ENCODE measurements at regions not wholly inside any gene's neighbourhood (a gene's known extent, or its start where the extent isn't known, plus 50 kb on each side); places are given as distances from the start of the nearest gene placed in this dataset.

DNA sequence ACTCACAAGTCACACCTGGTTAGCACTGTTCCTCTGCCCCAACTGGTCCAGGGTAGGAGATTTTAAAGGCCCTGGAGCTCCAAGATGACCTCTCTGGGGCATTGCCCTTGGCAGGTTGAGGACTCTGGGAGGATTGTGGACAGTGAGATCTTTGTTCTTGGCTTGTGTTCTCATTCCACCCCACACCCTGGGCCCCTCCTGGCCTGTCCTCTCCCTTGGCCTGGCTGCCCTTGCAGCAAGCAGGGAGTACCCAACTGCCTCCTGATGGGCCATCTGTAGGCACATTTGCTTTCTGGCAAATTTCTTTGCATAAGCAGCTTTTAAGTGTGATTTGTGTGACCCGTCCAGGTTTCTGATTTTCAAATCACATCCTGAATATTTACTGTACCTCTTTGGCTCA, 239.6 kb downstream of the UTP18 start:
- H3K27ac ChIP-seq (ENCODE audit: low read length, poor library complexity, severe bottlenecking), result no peak overlapping the region
- H2BK5ac ChIP-seq (ENCODE audit: low read depth, low read length, poor library complexity, severe bottlenecking), result no peak overlapping the region
- no peak overlapping the region for H3K4me2 ChIP-seq (ENCODE audit: low read length, poor library complexity, severe bottlenecking)
- H3K14ac ChIP-seq (ENCODE audit: low read length in 2 of 2), result no peak overlapping the region
- H2AFZ ChIP-seq (ENCODE audit: low read depth, low read length), result no peak overlapping the region
- H3K4me1 ChIP-seq (ENCODE audit: control insufficient read depth, insufficient read depth, low read depth, low read length), result no peaks in the 10 kb centered on the region
- H3K4me3 ChIP-seq (ENCODE audit: insufficient read depth in 1 of 2, low read depth in 1 of 2, low read length in 2 of 2), result no peak overlapping the region
- H3K4ac ChIP-seq (ENCODE audit: low read depth in 1 of 2, low read length in 2 of 2), result no peak overlapping the region
- no peak overlapping the region for H3K18ac ChIP-seq (ENCODE audit: low read depth in 1 of 2, low read length in 2 of 2)
- H4K8ac ChIP-seq (ENCODE audit: low read length), result no peak overlapping the region
- no peaks in the 10 kb centered on the region for H3K79me1 ChIP-seq (replicated peaks; ENCODE audit: low read length, poor library complexity, severe bottlenecking)
- WGBS, result 63% methylated on average over 1 of the region's 1 CpG
- H3K27me3 ChIP-seq (ENCODE audit: control insufficient read depth in 1 of 2, insufficient read depth in 1 of 2, low read length in 2 of 2), result no peaks in the 10 kb centered on the region
- no peak overlapping the region for H2BK12ac ChIP-seq (ENCODE audit: low read length in 2 of 2)
- no peak overlapping the region for H2BK15ac ChIP-seq (ENCODE audit: low read depth, poor library complexity, severe bottlenecking)
- no peak overlapping the region for H3K23ac ChIP-seq (ENCODE audit: low read length in 2 of 2)
- H3K36me3 ChIP-seq (ENCODE audit: control insufficient read depth in 1 of 2, insufficient read depth in 2 of 2, low read depth in 1 of 2, low read length in 2 of 2), result no peaks in the 10 kb centered on the region
- no peak overlapping the region for H2BK120ac ChIP-seq (ENCODE audit: low read depth, low read length)
- no peak for DNase-seq
- H3K9ac ChIP-seq (ENCODE audit: low read length), result no peak overlapping the region
- no peak overlapping the region for H4K91ac ChIP-seq (ENCODE audit: low read length)
- no peak overlapping the region for H2AK5ac ChIP-seq (ENCODE audit: low read length, severe bottlenecking)
- H3K9me3 ChIP-seq (ENCODE audit: control insufficient read depth, low read length), result no peaks in the 10 kb centered on the region

DNA sequence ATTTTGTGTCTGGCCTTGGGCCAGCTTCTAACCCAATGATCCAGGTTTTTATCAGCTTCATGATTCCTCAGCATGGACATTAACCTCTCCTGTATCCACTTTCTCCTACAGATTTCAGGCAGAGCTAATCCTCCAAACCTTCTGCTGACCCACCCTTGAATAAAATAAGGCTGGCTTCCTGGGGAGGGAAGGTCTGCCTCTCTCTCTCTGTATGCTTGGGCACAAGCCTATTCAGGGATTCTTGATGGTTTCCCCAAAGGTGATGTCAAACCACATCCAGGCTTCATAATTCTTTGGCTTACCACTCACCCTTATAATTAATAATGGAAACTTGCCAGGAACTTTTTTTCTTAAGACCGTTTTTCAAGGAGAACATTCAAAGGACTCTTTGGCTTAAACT, 240.1 kb downstream of the UTP18 start:
- Histone ChIP-seq H3K23ac (ENCODE audit: low read length in 2 of 2) (no peak overlapping the region), H2BK12ac (ENCODE audit: low read length in 2 of 2) (no peak overlapping the region), H3K27me3 (ENCODE audit: control insufficient read depth in 1 of 2, insufficient read depth in 1 of 2, low read length in 2 of 2) (no peaks in the 10 kb centered on the region), H2BK15ac (ENCODE audit: low read depth, poor library complexity, severe bottlenecking) (no peak overlapping the region), H3K18ac (ENCODE audit: low read depth in 1 of 2, low read length in 2 of 2) (no peak overlapping the region), H3K9me3 (ENCODE audit: control insufficient read depth, low read length) (no peaks in the 10 kb centered on the region), H3K4ac (ENCODE audit: low read depth in 1 of 2, low read length in 2 of 2) (no peak overlapping the region), H2BK120ac (ENCODE audit: low read depth, low read length) (no peak overlapping the region), H4K8ac (ENCODE audit: low read length) (no peak overlapping the region), H3K4me2 (ENCODE audit: low read length, poor library complexity, severe bottlenecking) (no peak overlapping the region), H2AFZ (ENCODE audit: low read depth, low read length) (no peak overlapping the region), H3K27ac (ENCODE audit: low read length, poor library complexity, severe bottlenecking) (no peak overlapping the region), H3K4me3 (ENCODE audit: insufficient read depth in 1 of 2, low read depth in 1 of 2, low read length in 2 of 2) (no peak overlapping the region), H2AK5ac (ENCODE audit: low read length, severe bottlenecking) (no peak overlapping the region), H2BK5ac (ENCODE audit: low read depth, low read length, poor library complexity, severe bottlenecking) (no peak overlapping the region), H3K36me3 (ENCODE audit: control insufficient read depth in 1 of 2, insufficient read depth in 2 of 2, low read depth in 1 of 2, low read length in 2 of 2) (no peaks in the 10 kb centered on the region), H4K91ac (ENCODE audit: low read length) (no peak overlapping the region), H3K14ac (ENCODE audit: low read length in 2 of 2) (no peak overlapping the region), H3K4me1 (ENCODE audit: control insufficient read depth, insufficient read depth, low read depth, low read length) (no peaks in the 10 kb centered on the region), H3K9ac (ENCODE audit: low read length) (no peak overlapping the region), H3K79me1 (replicated peaks; ENCODE audit: low read length, poor library complexity, severe bottlenecking) (no peaks in the 10 kb centered on the region)
- DNase-seq, result no peak
- 33% methylated on average over 1 of the region's 1 CpG for WGBS

DNA sequence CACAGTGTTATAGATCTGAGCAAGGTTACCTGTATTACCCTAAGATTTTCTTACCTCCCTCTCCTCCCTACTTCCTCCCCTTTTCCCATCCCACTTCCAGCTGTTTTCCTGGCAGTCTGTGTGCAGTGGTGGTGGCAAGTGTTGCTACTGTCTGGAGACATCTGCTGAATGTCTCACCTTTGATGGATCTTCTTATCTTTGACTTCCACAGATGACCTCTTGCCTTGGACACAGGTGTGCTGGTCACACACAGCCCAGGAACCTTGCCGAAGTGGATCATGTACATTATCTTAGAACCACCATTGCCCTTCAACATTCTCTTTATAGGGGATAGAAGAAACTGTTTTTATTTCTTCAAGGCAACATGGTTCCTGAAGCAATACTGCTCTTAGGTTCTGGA, 245.1 kb downstream of the UTP18 start:
- Histone ChIP-seq H3K4me1 (ENCODE audit: control insufficient read depth, insufficient read depth, low read depth, low read length) (no peaks in the 10 kb centered on the region), H3K23ac (ENCODE audit: low read length in 2 of 2) (no peak overlapping the region), H4K91ac (ENCODE audit: low read length) (no peak overlapping the region), H3K79me1 (replicated peaks; ENCODE audit: low read length, poor library complexity, severe bottlenecking) (no peaks in the 10 kb centered on the region), H3K36me3 (ENCODE audit: control insufficient read depth in 1 of 2, insufficient read depth in 2 of 2, low read depth in 1 of 2, low read length in 2 of 2) (no peaks in the 10 kb centered on the region), H2BK15ac (ENCODE audit: low read depth, poor library complexity, severe bottlenecking) (no peak overlapping the region), H3K27ac (ENCODE audit: low read length, poor library complexity, severe bottlenecking) (no peak overlapping the region), H4K8ac (ENCODE audit: low read length) (no peak overlapping the region), H3K18ac (ENCODE audit: low read depth in 1 of 2, low read length in 2 of 2) (no peak overlapping the region), H3K27me3 (ENCODE audit: control insufficient read depth in 1 of 2, insufficient read depth in 1 of 2, low read length in 2 of 2) (no peaks in the 10 kb centered on the region), H2BK12ac (ENCODE audit: low read length in 2 of 2) (no peak overlapping the region), H2AFZ (ENCODE audit: low read depth, low read length) (no peak overlapping the region), H3K9ac (ENCODE audit: low read length) (no peak overlapping the region), H3K4me3 (ENCODE audit: insufficient read depth in 1 of 2, low read depth in 1 of 2, low read length in 2 of 2) (no peak overlapping the region), H2AK5ac (ENCODE audit: low read length, severe bottlenecking) (no peak overlapping the region), H3K14ac (ENCODE audit: low read length in 2 of 2) (no peak overlapping the region), H2BK5ac (ENCODE audit: low read depth, low read length, poor library complexity, severe bottlenecking) (no peak overlapping the region), H3K4me2 (ENCODE audit: low read length, poor library complexity, severe bottlenecking) (no peak overlapping the region), H3K9me3 (ENCODE audit: control insufficient read depth, low read length) (no peaks in the 10 kb centered on the region), H2BK120ac (ENCODE audit: low read depth, low read length) (no peak overlapping the region), H3K4ac (ENCODE audit: low read depth in 1 of 2, low read length in 2 of 2) (no peak overlapping the region)
- DNase-seq, result no peak
- no CpG with 5 or more reads among the region's 1 CpG for WGBS

DNA sequence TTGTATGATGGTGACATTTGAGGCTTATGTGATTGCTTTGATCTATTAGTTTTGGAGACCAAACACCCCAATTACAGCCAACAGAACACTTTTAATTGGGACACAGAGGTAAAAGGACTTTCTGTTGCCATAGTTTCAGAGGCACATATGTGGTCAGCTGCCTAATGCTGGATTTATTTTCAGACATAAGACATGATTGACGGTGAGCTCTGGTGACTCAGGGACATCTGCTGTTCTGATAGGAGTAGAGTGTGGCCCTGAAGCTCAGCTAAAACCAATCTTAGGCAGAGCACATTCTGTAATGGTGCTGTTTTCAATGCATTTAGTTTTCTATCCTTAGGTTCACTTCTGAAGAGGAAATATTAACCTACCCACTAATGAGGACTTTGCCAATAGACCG, 247.1 kb downstream of the UTP18 start:
- 63% methylated on average over 2 of the region's 2 CpGs for WGBS
- H3K27ac ChIP-seq (ENCODE audit: low read length, poor library complexity, severe bottlenecking), result no peak overlapping the region
- no peak overlapping the region for H4K91ac ChIP-seq (ENCODE audit: low read length)
- no peak overlapping the region for H2BK15ac ChIP-seq (ENCODE audit: low read depth, poor library complexity, severe bottlenecking)
- no peaks in the 10 kb centered on the region for H3K79me1 ChIP-seq (replicated peaks; ENCODE audit: low read length, poor library complexity, severe bottlenecking)
- H3K27me3 ChIP-seq (ENCODE audit: control insufficient read depth in 1 of 2, insufficient read depth in 1 of 2, low read length in 2 of 2), result no peaks in the 10 kb centered on the region
- H3K9ac ChIP-seq (ENCODE audit: low read length), result no peak overlapping the region
- no peak overlapping the region for H3K4me3 ChIP-seq (ENCODE audit: insufficient read depth in 1 of 2, low read depth in 1 of 2, low read length in 2 of 2)
- no peaks in the 10 kb centered on the region for H3K9me3 ChIP-seq (ENCODE audit: control insufficient read depth, low read length)
- no peak overlapping the region for H4K8ac ChIP-seq (ENCODE audit: low read length)
- H2AFZ ChIP-seq (ENCODE audit: low read depth, low read length), result no peak overlapping the region
- H3K4ac ChIP-seq (ENCODE audit: low read depth in 1 of 2, low read length in 2 of 2), result no peak overlapping the region
- no peak overlapping the region for H2BK120ac ChIP-seq (ENCODE audit: low read depth, low read length)
- H3K36me3 ChIP-seq (ENCODE audit: control insufficient read depth in 1 of 2, insufficient read depth in 2 of 2, low read depth in 1 of 2, low read length in 2 of 2), result no peaks in the 10 kb centered on the region
- H3K23ac ChIP-seq (ENCODE audit: low read length in 2 of 2), result no peak overlapping the region
- H3K18ac ChIP-seq (ENCODE audit: low read depth in 1 of 2, low read length in 2 of 2), result no peak overlapping the region
- H3K4me1 ChIP-seq (ENCODE audit: control insufficient read depth, insufficient read depth, low read depth, low read length), result no peaks in the 10 kb centered on the region
- DNase-seq, result no peak
- no peak overlapping the region for H3K4me2 ChIP-seq (ENCODE audit: low read length, poor library complexity, severe bottlenecking)
- no peak overlapping the region for H2BK12ac ChIP-seq (ENCODE audit: low read length in 2 of 2)
- no peak overlapping the region for H2AK5ac ChIP-seq (ENCODE audit: low read length, severe bottlenecking)
- no peak overlapping the region for H2BK5ac ChIP-seq (ENCODE audit: low read depth, low read length, poor library complexity, severe bottlenecking)
- no peak overlapping the region for H3K14ac ChIP-seq (ENCODE audit: low read length in 2 of 2)
